ENCODE measurements at regions not wholly inside any gene's neighbourhood (a gene's known extent, or its start where the extent isn't known, plus 50 kb on each side); places are given as distances from the start of the nearest gene placed in this dataset.

- no peaks in the 10 kb centered on the region for H3K27me3 ChIP-seq
- no peak overlapping the region for H3K4me3 ChIP-seq
- no peaks in the 10 kb centered on the region for H3K36me3 ChIP-seq (replicated peaks in 1 of 2)
- WGBS, 4 donors: 54 to 61% (median 60%) methylated on average over 3 of the region's 3 CpGs
- no peaks in the 10 kb centered on the region for H3K4me1 ChIP-seq (replicated peaks in 1 of 2)
- no peaks in the 10 kb centered on the region for H3K9me3 ChIP-seq (replicated peaks in 1 of 3)
- intact Hi-C loops (cut with DNase I): no loop called here
- no peak overlapping the region for H3K27ac ChIP-seq
- no peak for DNase-seq
- no peak for TF ChIP-seq POLR2A (IDR thresholded peaks at IDR 0.05)
- no peak for TF ChIP-seq CTCF (IDR thresholded peaks at IDR 0.05)
These were observed 749.2 kb downstream of the TLE4 start for GRCh38 chr9:80320916-80321315.

- Histone ChIP-seq H3K4me3 (no peak overlapping the region), H3K9me3 (replicated peaks in 1 of 3) (no peaks in the 10 kb centered on the region), H3K36me3 (replicated peaks in 1 of 2) (no peaks in the 10 kb centered on the region), H3K27ac (no peak overlapping the region), H3K4me1 (replicated peaks in 1 of 2) (no peaks in the 10 kb centered on the region), H3K27me3 (no peaks in the 10 kb centered on the region)
- TF ChIP-seq CTCF (IDR thresholded peaks at IDR 0.05): no peak
- no peak for TF ChIP-seq POLR2A (IDR thresholded peaks at IDR 0.05)
- intact Hi-C loops (cut with DNase I): no loop called here
- DNase-seq: no peak
- 50 to 68% (median 55%) methylated on average over 4 of the region's 4 CpGs for WGBS, 4 donors
These were observed 748.7 kb downstream of the TLE4 start for GRCh38 chr9:80320480-80320879.

- no peaks in the 10 kb centered on the region for H3K4me1 ChIP-seq (replicated peaks in 1 of 2)
- H3K27ac ChIP-seq: no peak overlapping the region
- WGBS, 4 donors: 86 to 92% (median 90%) methylated on average over 1 of the region's 1 CpG
- no peak overlapping the region for H3K4me3 ChIP-seq
- TF ChIP-seq POLR2A (IDR thresholded peaks at IDR 0.05) (no peak), CTCF (IDR thresholded peaks at IDR 0.05) (no peak)
- no peaks in the 10 kb centered on the region for H3K9me3 ChIP-seq (replicated peaks in 1 of 3)
- intact Hi-C loops (cut with DNase I): no loop called here
- H3K27me3 ChIP-seq: no peaks in the 10 kb centered on the region
- DNase-seq: no peak
- H3K36me3 ChIP-seq (replicated peaks in 1 of 2): no peaks in the 10 kb centered on the region
These were observed 733.4 kb downstream of the TLE4 start for GRCh38 chr9:80305136-80305535.

GRCh38 chr9:80294955-80295354 is 723.2 kb downstream of the TLE4 start:
- 87 to 98% (median 92%) methylated on average over 1 of the region's 1 CpG for WGBS, 4 donors
- Histone ChIP-seq H3K27me3 (no peaks in the 10 kb centered on the region), H3K36me3 (replicated peaks in 1 of 2) (no peaks in the 10 kb centered on the region), H3K4me1 (replicated peaks in 1 of 2) (no peaks in the 10 kb centered on the region), H3K4me3 (no peak overlapping the region), H3K27ac (no peak overlapping the region), H3K9me3 (replicated peaks in 1 of 3) (no peaks in the 10 kb centered on the region)
- no peak for DNase-seq
- TF ChIP-seq POLR2A (IDR thresholded peaks at IDR 0.05) (no peak), CTCF (IDR thresholded peaks at IDR 0.05) (no peak)
- intact Hi-C loops (cut with DNase I): no loop called here

Data from adrenal gland (tissue), 9 donors.